Inflammatory macrophage (primary cell): ENCODE measurements at regions not wholly inside any gene's neighbourhood (a gene's known extent, or its start where the extent isn't known, plus 50 kb on each side); places are given as distances from the start of the nearest gene placed in this dataset.
"Not testable (repeated sequence)": the region's sequence is repeated elsewhere in the genome, so short reads cannot be mapped to it uniquely, and the experiment has no call there.

Experiments
- DNase-seq, 2 donors: peaks; one replicate each; pipeline ENCODE4 v3.0.0-alpha.2; 2020 to 2022

DNA sequence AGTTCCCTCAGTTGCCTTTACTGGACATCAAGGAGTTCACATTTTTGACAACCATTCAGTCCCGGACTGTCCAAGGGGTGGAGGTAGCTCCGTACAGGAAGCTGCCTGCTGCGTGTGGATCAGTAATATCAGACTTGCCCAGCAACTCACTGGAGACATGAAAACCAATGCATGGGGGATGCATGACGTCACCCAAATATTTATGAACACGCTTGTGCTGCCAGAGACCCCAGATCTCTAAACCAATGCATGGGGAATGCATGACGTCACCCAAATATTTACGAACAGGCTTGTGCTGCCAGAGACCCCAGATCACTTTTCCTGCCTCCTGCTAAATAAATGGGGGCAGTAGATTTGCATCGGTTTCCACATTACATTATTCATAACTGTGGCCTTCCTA is 2137.4 kb upstream of the DEFB115 start:
- not testable (repeated sequence) for DNase-seq

DNA sequence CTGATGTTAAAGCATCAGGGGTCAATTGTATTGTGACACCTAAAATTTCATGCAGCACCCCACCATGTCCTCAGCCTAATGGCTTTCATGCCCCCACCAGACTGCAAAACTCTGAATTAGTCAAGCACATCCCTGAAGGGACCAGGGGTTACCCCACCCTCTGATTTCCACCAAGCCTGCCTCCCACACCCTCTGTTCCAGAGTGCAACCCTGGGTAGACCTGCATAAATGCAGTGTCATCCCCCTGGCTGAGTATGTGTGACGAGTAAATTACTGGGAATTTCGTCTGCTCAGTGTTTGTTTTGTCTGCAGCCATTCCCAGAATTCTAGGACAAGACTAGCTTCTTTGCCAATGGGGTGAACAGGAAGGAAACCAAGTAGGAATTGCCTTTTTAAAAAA is 2136.9 kb upstream of the DEFB115 start:
- not testable (repeated sequence) for DNase-seq

DNA sequence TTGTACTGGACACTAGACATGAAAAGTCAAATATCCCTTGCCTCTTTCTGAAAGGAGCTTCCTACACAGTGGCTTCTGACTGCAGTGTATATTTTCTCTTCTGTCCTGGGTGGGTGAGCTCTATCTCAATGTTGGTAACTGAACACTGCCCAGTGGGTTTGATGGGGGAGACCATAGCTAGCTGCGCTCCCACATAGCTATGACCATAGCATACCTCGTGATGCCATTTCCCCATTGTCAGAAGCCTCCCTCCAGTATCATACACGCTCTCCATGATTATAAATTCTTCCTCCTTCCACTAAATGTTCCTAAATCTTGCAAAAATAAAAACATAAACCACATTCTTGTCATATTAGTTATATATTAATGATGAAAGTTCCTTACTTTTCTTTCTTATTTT is 2134.7 kb upstream of the DEFB115 start:
- not testable (repeated sequence) for DNase-seq

DNA sequence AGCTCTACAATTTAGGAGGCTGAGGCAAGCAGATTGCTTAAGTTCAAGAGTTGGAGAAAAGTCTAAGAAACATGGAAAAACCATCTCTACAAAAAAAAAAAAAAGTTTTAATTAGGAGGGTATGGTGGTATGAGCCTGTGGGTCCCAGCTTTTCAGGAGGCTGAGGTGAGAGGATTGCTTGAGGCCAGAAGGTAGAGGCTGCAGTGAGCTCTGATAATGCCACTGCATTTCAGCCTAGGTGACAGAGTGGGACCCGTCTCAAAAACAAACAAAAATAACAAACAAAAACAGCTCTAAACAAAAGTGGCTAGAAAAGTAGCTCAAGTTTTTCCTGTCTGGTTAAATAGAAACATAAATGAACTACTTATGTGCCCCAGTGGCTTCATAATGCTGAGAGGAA is 2133.6 kb upstream of the DEFB115 start:
- no peak for DNase-seq
